Suppressor macrophage (primary cell): ENCODE measurements at regions not wholly inside any gene's neighbourhood (a gene's known extent, or its start where the extent isn't known, plus 50 kb on each side); places are given as distances from the start of the nearest gene placed in this dataset.
"Not testable (repeated sequence)": the region's sequence is repeated elsewhere in the genome, so short reads cannot be mapped to it uniquely, and the experiment has no call there.

Source experiments
- DNase-seq, 4 experiments: peaks; one replicate each; pipeline ENCODE4 v3.0.0-alpha.2; 2020 to 2022

- no peak for DNase-seq
Observed at GRCh38 chr16:9141813-9142212, 50.4 kb downstream of the HAPSTR1 start.

- DNase-seq, result no peak
Observed at GRCh38 chr16:9144106-9144505, 52.7 kb downstream of the HAPSTR1 start.

- DNase-seq, result no peak
Observed at GRCh38 chr16:9148374-9149015, 57.1 kb downstream of the HAPSTR1 start.

- DNase-seq, result no peak
Observed at GRCh38 chr16:9151074-9151473, 59.6 kb downstream of the HAPSTR1 start.

GRCh38 chr16:9151597-9151996 lies 60.2 kb downstream of the HAPSTR1 start:
- DNase-seq, result no peak

DNA sequence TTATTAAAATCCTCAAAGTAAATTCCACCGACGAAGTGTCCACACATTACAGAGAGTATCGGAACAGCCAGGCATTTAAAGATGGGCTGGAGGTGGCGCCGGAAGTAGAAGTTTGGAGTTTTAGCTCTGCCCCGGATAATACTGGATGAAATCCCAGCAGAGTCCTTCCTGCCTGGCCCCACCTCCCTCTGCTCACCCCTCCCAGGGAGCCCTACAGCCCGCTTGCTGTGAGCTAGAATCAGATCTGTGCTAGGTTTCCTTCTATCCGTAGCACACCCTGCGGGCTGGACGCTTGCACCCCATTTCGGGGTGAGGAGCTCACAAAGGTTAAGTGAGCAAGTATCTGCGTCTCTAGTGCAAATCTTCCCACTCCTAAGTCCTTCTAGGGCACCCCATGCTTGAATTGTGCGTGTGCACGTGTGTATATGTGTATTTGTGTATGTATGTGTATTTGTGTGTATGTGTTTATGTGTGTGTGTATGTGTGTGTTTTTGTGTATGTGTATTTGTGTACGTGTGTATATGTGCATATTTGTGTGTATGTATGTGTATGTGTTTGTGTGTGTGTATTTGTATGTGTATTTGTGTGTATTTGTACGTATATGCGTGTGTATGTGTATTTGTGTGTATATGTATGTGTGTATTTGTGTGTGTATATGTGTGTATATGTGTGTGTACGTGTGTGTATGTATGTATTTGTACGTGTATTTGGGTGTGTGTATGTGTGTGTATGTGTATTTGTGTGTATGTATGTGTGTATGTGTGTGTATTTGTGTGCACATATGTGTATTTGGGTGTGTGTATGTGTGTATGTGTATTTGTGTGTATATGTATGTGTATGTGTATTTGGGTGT lies 61.4 kb downstream of the HAPSTR1 start:
- DNase-seq, result no peak

DNA sequence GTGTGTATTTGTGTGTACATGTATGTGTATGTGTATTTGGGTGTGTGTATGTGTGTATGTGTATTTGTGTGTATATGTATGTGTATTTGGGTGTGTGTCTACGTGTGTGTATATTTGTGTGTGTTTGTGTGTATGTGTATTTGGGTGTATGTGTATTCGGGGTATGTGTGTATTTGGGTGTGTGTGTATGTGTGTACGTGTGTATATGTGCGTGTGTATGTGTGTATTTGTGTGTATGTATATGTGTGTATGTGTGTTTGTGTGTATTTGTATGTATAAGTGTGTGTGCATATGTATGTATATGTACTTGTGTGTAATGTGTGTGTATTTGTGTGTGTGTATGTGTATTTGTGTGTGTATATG lies 62.0 kb downstream of the HAPSTR1 start:
- no peak for DNase-seq

DNA sequence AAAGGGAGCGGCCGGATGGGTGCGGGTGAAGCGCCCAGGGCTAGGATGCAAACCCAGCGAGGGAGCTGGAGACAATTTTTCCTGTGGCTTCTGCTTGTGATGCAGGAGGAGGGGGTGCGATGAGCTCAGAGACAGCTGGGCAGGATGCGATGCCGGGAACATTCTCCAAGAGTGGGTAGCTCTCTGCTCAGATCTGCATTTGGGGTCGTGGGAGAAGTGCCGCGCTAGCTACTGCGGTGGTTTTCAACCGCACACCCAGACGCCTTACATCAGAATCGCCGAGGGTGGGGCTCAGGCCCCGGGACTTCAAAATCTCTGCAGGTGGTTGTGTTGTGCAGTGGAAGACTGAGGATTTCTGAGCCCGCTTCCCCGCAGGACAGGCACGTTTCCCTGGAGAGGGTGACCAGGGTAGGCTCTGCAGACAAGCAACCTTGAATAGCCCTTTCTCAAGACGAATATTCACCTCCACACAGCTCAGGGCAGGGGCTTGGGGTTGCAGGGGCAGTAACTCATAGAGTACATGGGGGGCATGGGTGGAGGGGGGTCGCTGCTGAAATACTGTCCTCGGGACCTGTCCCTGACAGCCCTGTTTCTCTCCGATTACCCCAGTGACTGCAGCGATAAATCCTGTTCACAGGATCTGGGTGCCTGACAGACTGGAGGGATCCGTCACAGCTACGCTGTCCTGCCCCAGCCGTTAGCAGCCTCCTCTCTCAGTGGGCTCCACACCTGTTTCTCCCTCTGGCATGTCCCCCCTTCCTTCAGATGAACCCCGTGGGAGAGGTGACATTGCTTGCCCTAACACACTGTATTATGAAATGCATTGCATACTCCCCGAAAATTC lies 63.3 kb downstream of the HAPSTR1 start:
- DNase-seq, result no peak

DNA sequence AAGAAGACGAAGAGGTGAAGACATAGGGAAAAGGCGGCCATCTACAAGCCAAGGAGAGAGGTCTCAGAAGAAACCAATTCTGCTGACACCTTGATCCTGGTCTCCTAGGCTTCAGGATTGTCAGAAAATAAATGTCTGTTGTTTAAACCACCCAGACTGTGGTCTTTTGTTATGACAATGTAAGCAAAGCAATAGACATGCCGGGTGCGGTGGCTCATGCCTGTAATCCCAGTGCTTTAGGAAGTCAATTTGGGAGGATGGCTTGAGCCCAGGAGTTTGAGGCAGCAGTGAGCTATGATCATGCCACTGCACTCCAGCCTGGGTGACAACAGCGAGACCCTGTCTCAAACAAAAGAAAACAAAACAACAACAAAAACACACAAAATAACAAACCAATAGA lies 64.4 kb downstream of the HAPSTR1 start:
- DNase-seq, result no peak

GRCh38 chr16:9159839-9160550 lies 68.6 kb downstream of the HAPSTR1 start:
- peak; percentile 37 to 72 (median 50) for DNase-seq

DNA sequence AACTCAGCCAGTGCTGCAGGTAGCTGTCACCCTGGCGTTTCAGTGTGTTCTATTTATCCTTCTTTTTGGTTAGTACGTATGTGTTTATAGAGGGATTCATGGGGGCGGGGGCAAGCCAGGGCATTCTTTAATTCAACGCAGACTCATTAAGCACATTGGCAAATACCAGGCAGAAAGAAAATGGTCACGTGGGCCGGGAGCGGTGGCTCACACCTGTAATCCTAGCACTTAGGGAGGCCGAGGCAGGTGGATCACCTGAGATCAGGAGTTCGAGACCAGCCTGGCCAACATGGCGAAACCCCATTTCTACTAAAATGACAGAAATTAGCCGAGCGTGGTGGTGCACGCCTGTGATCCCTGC lies 69.1 kb downstream of the HAPSTR1 start:
- no peak for DNase-seq

DNA sequence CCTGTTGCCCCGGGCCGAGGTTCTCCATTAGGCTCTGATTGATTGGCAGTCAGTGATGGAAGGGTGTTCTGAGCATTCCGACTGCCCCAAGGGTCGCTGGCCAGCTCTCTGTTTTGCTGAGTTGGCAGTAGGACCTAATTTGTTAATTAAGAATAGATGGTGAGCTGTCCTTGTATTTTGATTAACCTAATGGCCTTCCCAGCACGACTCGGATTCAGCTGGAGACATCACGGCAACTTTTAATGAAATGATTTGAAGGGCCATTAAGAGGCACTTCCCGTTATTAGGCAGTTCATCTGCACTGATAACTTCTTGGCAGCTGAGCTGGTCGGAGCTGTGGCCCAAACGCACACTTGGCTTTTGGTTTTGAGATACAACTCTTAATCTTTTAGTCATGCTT lies 74.2 kb downstream of the HAPSTR1 start:
- no peak for DNase-seq

DNA sequence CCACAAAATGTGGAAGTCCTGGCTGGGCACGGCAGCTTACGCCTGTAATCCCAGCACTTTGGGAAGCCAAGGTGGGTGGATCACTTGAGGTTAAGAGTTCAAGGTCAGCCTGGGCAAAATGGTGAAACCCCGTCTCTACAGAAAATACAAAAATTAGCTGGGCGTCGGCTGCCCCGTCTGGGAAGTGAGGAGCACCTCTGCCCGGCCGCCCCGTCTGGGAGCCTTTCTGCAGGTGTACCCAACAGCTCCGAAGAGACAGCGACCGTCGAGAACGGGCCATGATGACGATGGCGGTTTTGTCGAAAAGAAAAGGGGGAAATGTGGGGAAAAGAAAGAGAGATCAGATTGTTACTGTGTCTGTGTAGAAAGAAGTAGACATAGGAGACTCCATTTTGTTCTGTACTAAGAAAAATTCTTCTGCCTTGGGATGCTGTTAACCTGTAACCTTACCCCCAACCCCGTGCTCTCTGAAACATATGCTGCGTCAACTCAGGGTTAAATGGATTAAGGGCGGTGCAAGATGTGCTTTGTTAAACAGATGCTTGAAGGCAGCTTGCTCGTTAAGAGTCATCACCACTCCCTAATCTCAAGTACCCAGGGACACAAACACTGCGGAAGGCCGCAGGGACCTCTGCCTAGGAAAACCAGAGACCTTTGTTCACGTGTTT lies 75.0 kb downstream of the HAPSTR1 start:
- not testable (repeated sequence) for DNase-seq

DNA sequence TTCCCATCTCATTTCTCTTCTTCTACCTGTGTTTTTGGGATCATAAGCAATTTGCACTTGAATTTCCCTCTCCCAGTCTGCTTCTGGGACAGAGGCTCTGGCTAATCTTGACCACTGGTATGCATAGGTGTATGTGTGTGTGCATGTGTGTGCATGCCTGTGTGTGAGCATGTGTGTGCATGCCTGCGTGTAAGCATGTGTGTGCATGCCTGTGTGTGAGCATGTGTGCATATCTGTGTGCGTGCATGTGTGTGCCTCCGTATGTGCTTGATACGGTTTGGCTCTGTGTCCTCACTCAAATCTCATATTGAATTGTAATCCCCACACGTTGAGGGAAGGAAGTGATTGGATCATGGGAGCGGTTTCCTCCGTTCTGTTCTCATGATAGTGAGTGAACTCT lies 77.7 kb downstream of the HAPSTR1 start:
- no peak for DNase-seq

GRCh38 chr16:9170470-9170869 lies 79.0 kb downstream of the HAPSTR1 start:
- no peak for DNase-seq

- DNase-seq, result no peak
Observed at GRCh38 chr16:9176547-9177418, 85.3 kb downstream of the HAPSTR1 start.

- no peak for DNase-seq
Observed at GRCh38 chr16:9177861-9178260, 86.4 kb downstream of the HAPSTR1 start.

DNA sequence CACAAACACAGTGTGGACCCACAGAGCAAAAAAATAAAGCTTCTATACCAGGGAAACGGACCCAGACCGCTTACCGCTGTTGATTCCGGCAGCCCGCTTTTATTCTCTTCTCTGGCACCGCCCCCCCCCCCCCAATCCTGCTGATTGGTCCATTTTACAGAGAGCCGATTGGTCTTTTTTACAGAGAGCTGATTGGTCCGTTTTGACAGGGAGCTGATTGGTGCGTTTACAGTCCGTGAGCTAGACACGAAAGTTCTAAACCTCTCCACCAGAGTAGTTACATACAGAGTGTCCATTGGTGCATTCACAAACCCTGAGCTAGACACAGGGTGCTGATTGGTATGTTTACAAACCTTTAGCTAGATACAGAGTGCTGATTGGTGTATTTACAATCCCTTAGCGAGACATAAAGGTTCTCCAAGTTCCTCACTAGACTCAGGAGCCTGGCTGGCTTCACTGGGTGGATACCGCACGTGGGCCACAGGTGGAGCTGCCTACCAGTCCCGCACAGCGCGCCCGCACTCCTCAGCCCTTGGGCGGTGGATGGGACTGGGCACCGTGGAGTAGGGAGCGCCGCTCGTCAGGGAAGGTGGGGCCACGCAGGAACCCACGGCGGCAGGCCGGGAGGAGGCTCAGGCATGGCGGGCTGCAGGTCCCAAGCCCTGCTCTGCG lies 92.4 kb downstream of the HAPSTR1 start:
- no peak for DNase-seq

GRCh38 chr16:9184354-9184690 lies 92.9 kb downstream of the HAPSTR1 start:
- no peak for DNase-seq

DNA sequence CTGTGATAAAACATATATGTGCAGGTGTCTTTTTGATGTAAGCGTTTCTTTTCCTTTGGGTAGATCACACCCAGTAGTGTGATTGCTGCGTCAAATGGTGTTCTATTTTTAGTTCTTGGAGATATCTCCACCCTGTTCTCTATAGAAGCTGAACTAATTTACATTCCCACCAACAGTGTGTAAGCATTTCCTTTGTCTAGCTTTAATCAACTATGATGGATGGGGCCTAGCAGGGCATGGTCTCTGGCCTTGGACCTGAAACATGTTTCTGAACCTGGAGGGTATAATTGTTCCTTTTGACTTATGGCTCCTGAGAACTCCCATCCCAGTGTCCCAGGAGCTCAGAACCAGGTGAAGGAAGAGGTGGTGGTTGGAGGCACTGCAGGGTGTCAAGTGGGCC lies 93.9 kb downstream of the HAPSTR1 start:
- no peak for DNase-seq

DNA sequence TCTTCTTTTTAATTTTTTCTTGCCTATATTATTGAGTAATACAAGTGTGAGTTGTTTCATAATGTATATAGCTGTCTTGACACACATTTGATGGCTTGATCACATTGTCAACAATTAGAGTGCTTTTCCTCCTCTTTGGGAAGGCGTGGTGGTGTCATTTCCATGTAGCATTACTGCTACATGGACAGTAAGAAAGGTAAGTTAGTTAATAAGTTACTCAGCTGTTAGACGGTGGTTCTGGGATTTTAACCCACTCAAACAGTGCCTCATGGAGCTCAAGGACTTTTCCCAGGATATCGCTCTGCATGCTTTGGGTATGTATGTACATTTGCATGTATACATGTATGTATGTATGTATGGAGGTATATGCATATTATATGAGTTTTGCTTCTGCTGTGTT lies 94.6 kb downstream of the HAPSTR1 start:
- DNase-seq, result no peak
